ENCODE measurements at regions not wholly inside any gene's neighbourhood (a gene's known extent, or its start where the extent isn't known, plus 50 kb on each side); places are given as distances from the start of the nearest gene placed in this dataset.

DNA sequence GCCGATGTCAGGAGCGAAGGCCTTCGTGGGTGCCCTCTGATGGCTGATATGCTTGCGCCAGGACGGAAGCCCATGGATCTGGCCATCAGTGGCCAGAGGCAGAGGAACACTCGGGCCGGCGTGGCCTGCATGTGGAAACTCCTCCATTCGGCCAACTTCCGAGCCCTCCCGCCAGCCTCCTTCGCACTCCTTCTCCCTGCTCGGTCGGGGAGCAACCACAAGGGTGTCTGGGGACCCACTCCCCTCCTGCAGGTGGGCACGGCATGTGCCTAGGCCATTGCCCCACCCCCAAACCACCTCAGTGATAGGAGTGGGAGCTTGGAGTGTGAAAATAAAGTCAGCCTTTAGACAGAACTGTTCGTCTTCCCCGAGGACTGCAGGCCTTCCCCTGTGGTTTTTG is 231.3 kb downstream of the BCL11B start:
- ChIA-PET CTCF (no interaction called here), POLR2A (no interaction called here)
- Histone ChIP-seq H3K4me3 (ENCODE audit: low read depth in 2 of 2, low read length in 1 of 2) (no peak overlapping the region), H3K9me3 (peaks cover 3% of the 10 kb centered on the region; the same call in 1 of the 2 replicates), H3K36me3 (replicated peaks in 1 of 2; ENCODE audit: control insufficient read depth in 1 of 2, insufficient read depth in 2 of 2, low read length in 1 of 2) (no peaks in the 10 kb centered on the region), H3K9ac (no peak overlapping the region), H3K27ac (ENCODE audit: low read depth in 2 of 2, low read length in 1 of 2) (no peak overlapping the region), H3F3A (replicated peaks; ENCODE audit: insufficient read depth) (no peaks in the 10 kb centered on the region), H3K9me2 (no peaks in the 10 kb centered on the region), H3K4me2 (no peak overlapping the region), H3K27me3 (ENCODE audit: insufficient read depth) (peaks cover 16% of the 10 kb centered on the region), H4K20me1 (ENCODE audit: insufficient read depth) (no peaks in the 10 kb centered on the region), H3K79me2 (ENCODE audit: insufficient read depth) (no peaks in the 10 kb centered on the region), H2AFZ (ENCODE audit: low read depth) (no peak overlapping the region), H3K4me1 (ENCODE audit: control insufficient read depth in 1 of 2, insufficient read depth in 2 of 2, low read depth in 1 of 2, low read length in 1 of 2) (peaks cover 0 to 5% of the 10 kb centered on the region in 2 experiments; a peak in 1 of 4 replicates)
- DNase-seq, result no peak
- 28% methylated on average over 13 of the region's 17 CpGs for WGBS (ENCODE audit: low lambda C conversion rate)
- TF ChIP-seq PBX3 (IDR thresholded peaks at IDR 0.05), result no peak
- no peak for TF ChIP-seq MXI1 (IDR thresholded peaks at IDR 0.05; ENCODE audit: low read depth, low read length)
- no peak for TF ChIP-seq TCF12 (IDR thresholded peaks at IDR 0.05)
- no peak for TF ChIP-seq FOXM1 (IDR thresholded peaks at IDR 0.05; ENCODE audit: low read depth)
- TF ChIP-seq ELF1 (IDR thresholded peaks at IDR 0.05), result no peak
- TF ChIP-seq CHD2 (IDR thresholded peaks at IDR 0.05; ENCODE audit: low read length, partially characterized antibody), result no peak
- TF ChIP-seq RCOR1 (IDR thresholded peaks at IDR 0.05; ENCODE audit: low read length), result no peak
- TF ChIP-seq FOXJ3 (CRISPR knock-in tag; IDR thresholded peaks at IDR 0.05), result no peak
- TF ChIP-seq SIN3A (IDR thresholded peaks at IDR 0.05; ENCODE audit: borderline replicate concordance, low read depth, low read length), result no peak
- no peak for TF ChIP-seq FOSL2 (IDR thresholded peaks at IDR 0.05; ENCODE audit: borderline replicate concordance, low read depth)
- no peak for TF ChIP-seq JUND (IDR thresholded peaks at IDR 0.05)
- no peak for TF ChIP-seq GABPA (IDR thresholded peaks at IDR 0.05; ENCODE audit: low read depth)
- no peak for TF ChIP-seq RAD21 (IDR thresholded peaks at IDR 0.05; ENCODE audit: low read length)
- TF ChIP-seq TAF1 (IDR thresholded peaks at IDR 0.05; ENCODE audit: borderline replicate concordance, low read depth, low read length), result no peak
- TF ChIP-seq GATA2 (CRISPR knock-in tag; IDR thresholded peaks at IDR 0.05), result no peak
- TF ChIP-seq, protein P1, sequence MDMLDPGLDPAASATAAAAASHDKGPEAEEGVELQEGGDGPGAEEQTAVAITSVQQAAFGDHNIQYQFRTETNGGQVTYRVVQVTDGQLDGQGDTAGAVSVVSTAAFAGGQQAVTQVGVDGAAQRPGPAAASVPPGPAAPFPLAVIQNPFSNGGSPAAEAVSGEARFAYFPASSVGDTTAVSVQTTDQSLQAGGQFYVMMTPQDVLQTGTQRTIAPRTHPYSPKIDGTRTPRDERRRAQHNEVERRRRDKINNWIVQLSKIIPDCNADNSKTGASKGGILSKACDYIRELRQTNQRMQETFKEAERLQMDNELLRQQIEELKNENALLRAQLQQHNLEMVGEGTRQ (IDR thresholded peaks at IDR 0.05; ENCODE audit: borderline replicate concordance, low read depth, low read length), result no peak

DNA sequence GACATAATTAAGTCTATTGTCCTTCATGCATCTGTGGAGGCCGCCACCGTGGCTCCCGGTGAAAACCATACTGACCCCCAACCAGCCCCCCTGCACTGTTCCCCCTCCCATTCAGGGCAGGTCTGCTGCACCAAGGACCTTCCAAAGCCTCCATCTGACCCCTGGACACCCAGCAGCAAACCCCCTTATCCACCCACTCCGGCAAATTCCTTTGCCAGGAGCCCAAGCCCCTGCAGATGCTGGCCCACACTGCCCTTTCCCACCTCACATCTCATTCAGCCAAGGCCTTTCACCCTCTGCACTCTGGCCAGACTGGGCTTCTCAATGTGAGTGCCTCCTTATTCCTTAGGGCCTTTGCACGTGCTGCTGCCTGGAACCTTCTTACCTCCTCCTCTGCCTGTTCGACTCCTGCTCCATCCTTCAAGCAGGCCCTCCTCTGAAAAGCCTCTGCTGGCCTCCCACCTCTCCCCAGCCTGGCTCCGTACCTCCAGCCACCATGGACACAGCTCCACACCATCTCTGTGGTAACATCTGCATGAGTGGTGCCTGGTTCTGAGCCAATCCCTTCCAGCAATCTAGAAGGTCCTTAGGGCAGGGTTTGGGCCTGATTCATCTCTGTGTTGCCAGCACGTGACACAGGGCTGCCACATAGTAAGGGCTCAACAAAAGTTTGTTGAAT is 230.7 kb downstream of the BCL11B start:
- DNase-seq, result no peak
- peaks cover 0 to 4% of the 10 kb centered on the region in 2 experiments; a peak in 1 of 4 replicates for H3K4me1 ChIP-seq (ENCODE audit: control insufficient read depth in 1 of 2, insufficient read depth in 2 of 2, low read depth in 1 of 2, low read length in 1 of 2)
- no peaks in the 10 kb centered on the region for H3K36me3 ChIP-seq (replicated peaks in 1 of 2; ENCODE audit: control insufficient read depth in 1 of 2, insufficient read depth in 2 of 2, low read length in 1 of 2)
- H3K79me2 ChIP-seq (ENCODE audit: insufficient read depth), result no peaks in the 10 kb centered on the region
- H4K20me1 ChIP-seq (ENCODE audit: insufficient read depth), result no peaks in the 10 kb centered on the region
- ChIA-PET POLR2A (no interaction called here), CTCF (no interaction called here)
- H3K9me3 ChIP-seq, result peaks cover 3% of the 10 kb centered on the region; the same call in 1 of the 2 replicates
- no peak overlapping the region for H3K4me3 ChIP-seq (ENCODE audit: low read depth in 2 of 2, low read length in 1 of 2)
- H3K9ac ChIP-seq, result no peak overlapping the region
- no peaks in the 10 kb centered on the region for H3K9me2 ChIP-seq
- TF ChIP-seq MXI1 (IDR thresholded peaks at IDR 0.05; ENCODE audit: low read depth, low read length), result no peak
- no peak for TF ChIP-seq CHD2 (IDR thresholded peaks at IDR 0.05; ENCODE audit: low read length, partially characterized antibody)
- no peak for TF ChIP-seq SIN3A (IDR thresholded peaks at IDR 0.05; ENCODE audit: borderline replicate concordance, low read depth, low read length)
- no peak for TF ChIP-seq YY1 (IDR thresholded peaks at IDR 0.05; ENCODE audit: low read depth)
- TF ChIP-seq FOXM1 (IDR thresholded peaks at IDR 0.05; ENCODE audit: low read depth), result no peak
- TF ChIP-seq ELF1 (IDR thresholded peaks at IDR 0.05), result no peak
- TF ChIP-seq EP300 (IDR thresholded peaks at IDR 0.05; ENCODE audit: borderline replicate concordance in 1 of 2, low read depth in 1 of 2, low read length in 1 of 2), result no peak
- TF ChIP-seq, protein P2, sequence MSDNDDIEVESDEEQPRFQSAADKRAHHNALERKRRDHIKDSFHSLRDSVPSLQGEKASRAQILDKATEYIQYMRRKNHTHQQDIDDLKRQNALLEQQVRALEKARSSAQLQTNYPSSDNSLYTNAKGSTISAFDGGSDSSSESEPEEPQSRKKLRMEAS (IDR thresholded peaks at IDR 0.05; ENCODE audit: low read depth), result no peak
- TF ChIP-seq RCOR1 (IDR thresholded peaks at IDR 0.05; ENCODE audit: low read length), result no peak
- no peak for TF ChIP-seq PBX3 (IDR thresholded peaks at IDR 0.05)
- TF ChIP-seq EZH2phosphoT487 (IDR thresholded peaks at IDR 0.05; ENCODE audit: borderline replicate concordance, low read depth), result no peak
- TF ChIP-seq MEF2A (IDR thresholded peaks at IDR 0.05; ENCODE audit: borderline replicate concordance, low read depth), result no peak
- no peak for TF ChIP-seq SMC3 (IDR thresholded peaks at IDR 0.05; ENCODE audit: low read depth, low read length)
- H3K4me2 ChIP-seq, result no peak overlapping the region
- WGBS (ENCODE audit: low lambda C conversion rate), result 47% methylated on average over 8 of the region's 8 CpGs
- no peak overlapping the region for H2AFZ ChIP-seq (ENCODE audit: low read depth)
- no peak overlapping the region for H3K27ac ChIP-seq (ENCODE audit: low read depth in 2 of 2, low read length in 1 of 2)
- H3F3A ChIP-seq (replicated peaks; ENCODE audit: insufficient read depth), result no peaks in the 10 kb centered on the region
- peaks cover 16% of the 10 kb centered on the region for H3K27me3 ChIP-seq (ENCODE audit: insufficient read depth)

Measured in SK-N-SH (cell line).